ENCODE measurements at regions not wholly inside any gene's neighbourhood (a gene's known extent, or its start where the extent isn't known, plus 50 kb on each side); places are given as distances from the start of the nearest gene placed in this dataset.

DNA sequence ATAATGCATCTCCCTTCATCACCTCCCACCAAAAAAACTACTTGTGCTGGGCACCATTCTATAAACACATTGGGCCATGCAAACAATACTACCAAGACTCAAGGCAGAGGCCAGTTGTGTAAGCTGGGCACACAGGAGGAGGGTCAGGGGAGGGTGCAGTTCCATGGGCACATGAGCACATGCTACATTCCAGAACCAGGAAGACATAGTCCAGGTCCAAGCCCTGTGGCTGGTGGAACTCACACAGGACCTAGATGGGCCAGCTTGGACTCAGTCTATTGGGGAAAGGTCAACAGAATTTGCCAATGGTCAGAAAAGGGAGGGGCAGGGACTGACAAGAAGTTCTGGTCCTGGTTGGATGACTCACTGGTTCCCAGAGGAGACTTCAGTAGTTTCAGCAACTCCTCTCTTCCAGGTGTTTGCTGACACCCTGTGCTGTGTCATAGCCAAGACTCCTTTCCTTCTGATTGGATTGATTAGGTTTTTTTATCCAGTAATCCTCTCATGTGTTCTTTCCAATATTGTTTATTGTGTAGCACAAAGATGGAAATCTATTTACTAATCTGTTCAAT is 249.7 kb downstream of the C1orf94 start:
- Histone ChIP-seq H3K27me3 (no peaks in the 10 kb centered on the region), H3K4me3 (no peak overlapping the region), H3K9ac (ENCODE audit: low read depth in 2 of 2, low read length in 2 of 2) (no peak overlapping the region), H3K9me3 (no peaks in the 10 kb centered on the region), H3K27ac (no peak overlapping the region), H3K4me1 (no peaks in the 10 kb centered on the region), H3K36me3 (no peaks in the 10 kb centered on the region)
- intact Hi-C loops (cut with DNase I), result no loop called here
- TF ChIP-seq CTCF (IDR thresholded peaks at IDR 0.05), result no peak
- no peak for DNase-seq

DNA sequence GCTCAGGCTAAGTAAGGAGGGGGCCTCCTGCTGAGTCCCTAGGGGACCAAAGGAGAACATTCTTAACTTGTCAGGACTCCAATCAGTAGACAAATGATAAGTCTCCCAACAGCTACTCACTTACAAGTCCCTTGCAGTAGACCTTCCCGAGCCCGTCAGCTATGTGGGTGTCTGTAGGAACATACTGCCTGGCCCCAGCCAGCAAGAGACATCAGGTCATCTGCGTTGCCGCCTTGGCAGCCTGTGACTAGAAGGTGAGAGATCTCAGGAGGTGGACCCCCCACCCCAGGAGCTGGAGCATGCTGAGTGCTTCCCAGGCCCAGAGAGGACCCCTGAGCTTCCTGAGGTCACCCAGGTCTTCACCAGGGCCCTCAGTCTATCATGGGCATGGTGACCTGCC is 250.5 kb downstream of the C1orf94 start:
- Histone ChIP-seq H3K9ac (ENCODE audit: low read depth in 2 of 2, low read length in 2 of 2) (no peak overlapping the region), H3K36me3 (no peaks in the 10 kb centered on the region), H3K9me3 (no peaks in the 10 kb centered on the region), H3K27ac (no peak overlapping the region), H3K27me3 (no peaks in the 10 kb centered on the region), H3K4me1 (no peaks in the 10 kb centered on the region), H3K4me3 (no peak overlapping the region)
- no peak for DNase-seq
- intact Hi-C loops (cut with DNase I), result no loop called here
- TF ChIP-seq CTCF (IDR thresholded peaks at IDR 0.05), result no peak

GRCh38 chr1:34433099-34433498 is 256.4 kb downstream of the C1orf94 start:
- Histone ChIP-seq H3K9me3 (no peaks in the 10 kb centered on the region), H3K4me1 (no peaks in the 10 kb centered on the region), H3K4me3 (no peak overlapping the region), H3K27ac (no peak overlapping the region), H3K27me3 (no peaks in the 10 kb centered on the region), H3K9ac (ENCODE audit: low read depth in 2 of 2, low read length in 2 of 2) (no peak overlapping the region), H3K36me3 (no peaks in the 10 kb centered on the region)
- intact Hi-C loops (cut with DNase I), result no loop called here
- TF ChIP-seq CTCF (IDR thresholded peaks at IDR 0.05), result no peak
- DNase-seq, result no peak

DNA sequence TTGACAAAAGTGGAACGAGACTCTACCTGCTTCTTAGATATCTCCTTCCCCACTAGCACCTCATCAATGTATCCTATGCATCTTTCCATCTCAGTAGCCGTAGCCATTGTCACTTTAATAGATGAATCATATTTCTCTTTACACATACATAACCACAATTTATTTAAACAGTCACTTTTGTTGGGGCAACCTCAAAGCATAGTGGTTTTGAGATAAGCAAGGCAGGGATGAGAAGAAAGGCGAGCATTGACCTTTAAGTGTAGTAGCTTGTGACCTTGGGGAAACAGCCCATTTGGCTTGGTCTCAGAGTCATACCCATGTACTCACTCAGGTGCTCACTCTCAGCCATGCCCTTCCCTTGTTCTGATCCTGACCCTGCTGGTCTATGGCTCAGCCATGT is 260.1 kb downstream of the C1orf94 start:
- no peak overlapping the region for H3K27ac ChIP-seq
- H3K4me3 ChIP-seq, result no peak overlapping the region
- no peaks in the 10 kb centered on the region for H3K27me3 ChIP-seq
- no peak for TF ChIP-seq CTCF (IDR thresholded peaks at IDR 0.05)
- intact Hi-C loops (cut with DNase I), result no loop called here
- H3K36me3 ChIP-seq, result no peaks in the 10 kb centered on the region
- no peaks in the 10 kb centered on the region for H3K9me3 ChIP-seq
- no peak overlapping the region for H3K9ac ChIP-seq (ENCODE audit: low read depth in 2 of 2, low read length in 2 of 2)
- no peaks in the 10 kb centered on the region for H3K4me1 ChIP-seq
- no peak for DNase-seq

DNA sequence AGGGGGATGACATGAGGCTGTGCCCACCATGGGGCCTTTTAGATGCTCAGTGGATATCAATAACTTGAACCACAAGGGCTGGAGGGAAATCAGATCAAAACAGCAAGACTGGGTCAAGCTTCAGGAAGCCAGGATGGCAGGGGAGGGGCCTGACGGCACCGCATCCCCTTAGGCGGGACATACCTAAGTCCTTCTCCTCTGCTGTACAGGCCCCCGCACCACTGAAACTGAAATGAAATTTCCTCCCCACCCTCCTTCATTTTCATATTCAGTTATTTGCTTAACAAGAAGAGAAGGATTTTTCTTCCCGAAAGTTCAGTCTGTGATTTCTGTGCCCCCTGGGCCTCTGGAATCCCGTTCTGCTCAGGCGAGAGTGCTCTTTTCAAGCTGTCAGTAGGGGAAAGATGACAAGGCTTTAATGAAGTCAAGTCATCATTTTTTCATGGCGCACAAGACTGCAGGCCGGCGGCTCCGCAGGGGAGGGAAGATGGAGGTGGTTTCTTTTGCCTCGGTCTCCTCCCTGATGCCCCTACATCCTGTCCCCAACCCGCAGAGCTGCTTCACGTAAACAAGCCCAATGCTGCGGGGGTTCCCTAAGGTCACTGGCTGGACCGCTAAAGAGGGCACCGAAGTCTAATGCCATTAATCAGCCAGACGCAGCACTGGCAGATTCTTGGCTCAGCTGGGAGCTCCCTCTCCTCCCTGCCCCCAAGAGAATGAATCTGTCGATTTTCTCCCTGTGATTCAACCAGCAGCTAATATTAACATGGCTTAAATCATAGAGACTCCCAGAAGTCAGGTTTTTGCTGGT is 264.8 kb downstream of the C1orf94 start:
- intact Hi-C loops (cut with DNase I), result no loop called here
- H3K4me1 ChIP-seq, result no peaks in the 10 kb centered on the region
- no peak overlapping the region for H3K27ac ChIP-seq
- no peak for DNase-seq
- no peak overlapping the region for H3K9ac ChIP-seq (ENCODE audit: low read depth in 2 of 2, low read length in 2 of 2)
- H3K4me3 ChIP-seq, result no peak overlapping the region
- no peaks in the 10 kb centered on the region for H3K9me3 ChIP-seq
- H3K36me3 ChIP-seq, result no peaks in the 10 kb centered on the region
- TF ChIP-seq CTCF (IDR thresholded peaks at IDR 0.05), result no peak
- H3K27me3 ChIP-seq, result peaks cover 2% of the 10 kb centered on the region
